AG04450 (cell line): ENCODE measurements at regions not wholly inside any gene's neighbourhood (a gene's known extent, or its start where the extent isn't known, plus 50 kb on each side); places are given as distances from the start of the nearest gene placed in this dataset.

Source experiments
- CTCF ChIA-PET: fragments of 300-600, 350-600 bp; formaldehyde crosslinking; extraction: SDS; loops from one replicate; lab custom pipeline; 2022; ENCODE audit warnings: antibody characterized with exemption, inconsistent platforms; lab: Charles Lee
- POLR2A ChIA-PET: fragments of 350-600 bp; formaldehyde crosslinking; extraction: SDS; loops from one replicate; lab custom pipeline; 2021; ENCODE audit warnings: antibody characterized with exemption, inconsistent platforms; lab: Yijun Ruan, JAX
- DNase-seq: peaks from one replicate; pipeline ENCODE4 v3.0.0-alpha.2; 2011; ENCODE audit warnings: low read depth, low spot score
- H3K27ac ChIP-seq: one replicate; pipeline ENCODE4 v1.5.1; 2012; ENCODE audit warnings: low read depth, low read length, control low read depth
- H3K27me3 ChIP-seq: one replicate; pipeline ENCODE4 v1.6.0; 2012; ENCODE audit warnings: low read length; ENCODE audit not compliant: control insufficient read depth, insufficient read depth
- H3K4me3 ChIP-seq: 2 replicates; pipeline ENCODE4 v1.5.1; 2011; ENCODE audit warnings: mild to moderate bottlenecking, low read depth, low read length, control low read depth
- H3K9me3 ChIP-seq: 2 replicates; pipeline ENCODE4 v1.5.1; 2012; ENCODE audit warnings: low read length; ENCODE audit not compliant: control insufficient read depth, insufficient read depth
- TF ChIP-seq, protein P1 (sequence below): IDR thresholded peaks from 2 replicates; pipeline ENCODE4 v1.5.1; 2011; ENCODE audit warnings: low read depth, low read length, control low read depth, inconsistent platforms

DNA sequence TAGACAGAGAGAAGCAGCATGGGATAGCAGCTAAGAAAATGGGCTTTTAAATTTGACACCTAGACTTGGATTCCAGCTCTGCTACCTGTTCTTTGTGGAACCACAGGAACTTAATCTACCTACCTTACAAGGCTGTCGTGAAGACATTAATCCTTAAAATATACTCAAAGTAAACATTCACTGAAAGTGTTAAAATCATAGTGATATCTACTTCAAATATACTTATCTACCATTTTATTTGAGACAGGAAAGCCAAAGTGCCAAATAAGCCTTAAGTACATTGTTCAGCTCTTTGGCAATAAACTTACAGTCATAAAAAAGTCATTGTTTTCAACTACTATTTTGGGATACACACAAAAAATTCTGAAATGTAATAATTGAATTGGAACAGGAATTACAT is 295.0 kb upstream of the PITX2 start:
- DNase-seq = no peak
- TF ChIP-seq, protein P1, sequence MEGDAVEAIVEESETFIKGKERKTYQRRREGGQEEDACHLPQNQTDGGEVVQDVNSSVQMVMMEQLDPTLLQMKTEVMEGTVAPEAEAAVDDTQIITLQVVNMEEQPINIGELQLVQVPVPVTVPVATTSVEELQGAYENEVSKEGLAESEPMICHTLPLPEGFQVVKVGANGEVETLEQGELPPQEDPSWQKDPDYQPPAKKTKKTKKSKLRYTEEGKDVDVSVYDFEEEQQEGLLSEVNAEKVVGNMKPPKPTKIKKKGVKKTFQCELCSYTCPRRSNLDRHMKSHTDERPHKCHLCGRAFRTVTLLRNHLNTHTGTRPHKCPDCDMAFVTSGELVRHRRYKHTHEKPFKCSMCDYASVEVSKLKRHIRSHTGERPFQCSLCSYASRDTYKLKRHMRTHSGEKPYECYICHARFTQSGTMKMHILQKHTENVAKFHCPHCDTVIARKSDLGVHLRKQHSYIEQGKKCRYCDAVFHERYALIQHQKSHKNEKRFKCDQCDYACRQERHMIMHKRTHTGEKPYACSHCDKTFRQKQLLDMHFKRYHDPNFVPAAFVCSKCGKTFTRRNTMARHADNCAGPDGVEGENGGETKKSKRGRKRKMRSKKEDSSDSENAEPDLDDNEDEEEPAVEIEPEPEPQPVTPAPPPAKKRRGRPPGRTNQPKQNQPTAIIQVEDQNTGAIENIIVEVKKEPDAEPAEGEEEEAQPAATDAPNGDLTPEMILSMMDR = no peak
- no peaks in the 10 kb centered on the region for H3K27me3 ChIP-seq
- ChIA-PET CTCF (no interaction called here), POLR2A (no interaction called here)
- no peaks in the 10 kb centered on the region for H3K9me3 ChIP-seq
- H3K27ac ChIP-seq = no peak overlapping the region
- H3K4me3 ChIP-seq = no peak overlapping the region

- no peak for DNase-seq
- Histone ChIP-seq H3K27ac (no peak overlapping the region), H3K27me3 (no peaks in the 10 kb centered on the region), H3K4me3 (no peak overlapping the region), H3K9me3 (no peaks in the 10 kb centered on the region)
- TF ChIP-seq, protein P1 = no peak
- ChIA-PET POLR2A (no interaction called here), CTCF (no interaction called here)
Measured at GRCh38 chr4:110920990-110921389, 298.1 kb upstream of the PITX2 start.

DNA sequence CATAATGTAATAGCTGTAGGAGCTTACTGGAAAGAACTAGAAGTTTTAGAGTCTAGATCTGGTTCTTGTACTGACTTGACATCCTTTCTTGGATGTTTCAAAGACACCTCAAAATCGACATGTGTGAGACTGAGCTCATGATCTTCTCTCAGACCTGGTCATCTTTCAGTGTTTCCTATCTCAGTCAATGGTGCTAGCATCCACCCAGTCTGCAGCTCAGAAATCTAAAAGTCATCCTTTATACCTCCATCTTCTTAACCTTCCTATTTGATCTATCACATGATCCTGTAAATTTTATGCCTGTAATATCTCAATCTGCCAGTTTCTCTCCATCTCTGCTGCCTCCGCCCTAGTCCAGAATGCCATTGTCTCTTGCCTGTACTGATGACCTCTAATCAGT is 301.9 kb upstream of the PITX2 start:
- POLR2A ChIA-PET = no interaction called here
- Histone ChIP-seq H3K9me3 (no peaks in the 10 kb centered on the region), H3K27me3 (no peaks in the 10 kb centered on the region), H3K27ac (no peak overlapping the region), H3K4me3 (no peak overlapping the region)
- CTCF ChIA-PET = no interaction called here
- no peak for DNase-seq
- TF ChIP-seq, protein P1 = no peak

DNA sequence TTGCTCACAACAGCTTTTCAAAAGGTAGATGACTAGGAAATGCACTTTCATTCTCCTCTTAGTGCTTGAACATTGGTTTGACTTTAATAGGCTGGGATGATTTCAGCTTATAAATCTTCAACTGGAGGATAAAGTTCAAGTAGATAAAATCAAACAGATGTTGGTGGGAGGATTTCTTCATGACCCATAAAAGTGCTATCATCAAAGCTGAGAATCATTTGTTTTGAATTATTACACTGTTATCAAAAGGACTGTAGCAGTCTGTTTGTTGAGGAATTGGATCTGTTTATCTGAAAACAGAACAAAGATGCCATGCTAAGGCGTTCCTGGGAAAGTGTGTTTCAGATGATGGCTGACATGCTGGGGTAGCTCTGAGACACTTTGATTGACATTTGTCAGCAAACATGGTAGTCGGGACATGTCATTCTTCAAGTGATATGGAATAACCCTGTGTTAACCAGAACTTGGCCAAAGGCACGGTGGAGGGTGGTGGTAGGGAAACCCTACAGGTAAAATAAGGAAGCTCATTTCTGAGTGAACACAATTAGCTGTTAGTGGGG is 304.0 kb upstream of the PITX2 start:
- Histone ChIP-seq H3K27ac (no peak overlapping the region), H3K27me3 (no peaks in the 10 kb centered on the region), H3K4me3 (no peak overlapping the region), H3K9me3 (no peaks in the 10 kb centered on the region)
- TF ChIP-seq, protein P1 = no peak
- ChIA-PET POLR2A (no interaction called here), CTCF (no interaction called here)
- DNase-seq = no peak

GRCh38 chr4:110933341-110933740 is 310.5 kb upstream of the PITX2 start:
- H3K4me3 ChIP-seq = no peak overlapping the region
- ChIA-PET CTCF (no interaction called here), POLR2A (no interaction called here)
- H3K27ac ChIP-seq = no peak overlapping the region
- no peaks in the 10 kb centered on the region for H3K9me3 ChIP-seq
- TF ChIP-seq, protein P1 = no peak
- H3K27me3 ChIP-seq = no peaks in the 10 kb centered on the region
- no peak for DNase-seq
